Sigmoid colon (tissue), 6 donors: ENCODE measurements at regions not wholly inside any gene's neighbourhood (a gene's known extent, or its start where the extent isn't known, plus 50 kb on each side); places are given as distances from the start of the nearest gene placed in this dataset.

Experiments used
- DNase-seq: peaks from one replicate; pipeline ENCODE4 v3.0.0-alpha.2; 2019
- H3K27ac ChIP-seq, 4 donors: fragments of 200-600 bp; sonication (generic); one replicate each; pipeline ENCODE4 v1.5.1; 2016 to 2019; ENCODE audit warnings: mild to moderate bottlenecking in 1 of 4
- H3K27me3 ChIP-seq, 3 donors: fragments of 200-600 bp; sonication (generic); one replicate each; pipeline ENCODE4 v1.5.1; 2019; ENCODE audit warnings: mild to moderate bottlenecking in 1 of 3
- H3K36me3 ChIP-seq, 4 donors: fragments of 200-600 bp; sonication (generic); one replicate each; pipeline ENCODE4 v1.5.1; 2016 to 2019
- H3K4me1 ChIP-seq, 4 donors: fragments of 200-600 bp; sonication (generic); one replicate each; pipeline ENCODE4 v1.5.1; 2017 to 2019
- H3K4me3 ChIP-seq, 4 donors: fragments of 200-600 bp; sonication (generic); one replicate each; pipeline ENCODE4 v1.5.1; 2017 to 2019; ENCODE audit warnings: mild to moderate bottlenecking in 2 of 4, moderate library complexity in 1 of 4
- H3K9me3 ChIP-seq, 4 donors: fragments of 200-600 bp in 3 of 4; sonication (generic) in 3 of 4; one replicate each; pipeline versions ENCODE4 v1.5.1 to v1.6.1; 2013 to 2019
- CTCF ChIP-seq, 4 experiments: fragments of 450-650 bp in 3 of 4; fragments of 200-600 bp in 1 of 4; IDR thresholded peaks; one replicate each; pipeline ENCODE4 v1.5.1; 2016 to 2019; ENCODE audit warnings: antibody characterized with exemption in 4 of 4, mild to moderate bottlenecking in 3 of 4, moderate library complexity in 2 of 4
- EP300 ChIP-seq, 4 donors: sonication (generic); formaldehyde crosslinking; IDR thresholded peaks; one replicate each; pipeline ENCODE4 v1.6.1; 2017; ENCODE audit warnings: antibody characterized with exemption in 4 of 4
- POLR2A ChIP-seq, 2 donors: fragments of 450-650 bp; IDR thresholded peaks; one replicate each; pipeline ENCODE4 v1.6.1; 2016; ENCODE audit warnings: antibody characterized with exemption in 2 of 2, mild to moderate bottlenecking in 2 of 2, moderate library complexity in 2 of 2
- POLR2AphosphoS5 ChIP-seq, 4 donors: sonication (generic); formaldehyde crosslinking; IDR thresholded peaks; one replicate each; pipeline ENCODE4 v1.6.1; 2017; ENCODE audit warnings: antibody characterized with exemption in 4 of 4
- WGBS, 2 donors: extraction: QIAGEN DNeasy Blood & Tissue Kit; methylation state at CpG; one replicate each; pipeline ENCODE4 v1.1.7; 2013; 5-methylcytosine and 5-hydroxymethylcytosine counted together
- intact Hi-C: fragments of 100-400 bp; cut with DNase I; formaldehyde crosslinking; loops from one replicate; pipeline ENCODE4 v1.15.1; 2023
- donor health status: healthy with polysubstance abuse.
- donor health status: healthy.

- WGBS, 2 donors: 77 to 79% methylated on average over 2 of the region's 2 CpGs
- peaks cover 0 to 6% (median 2%) of the 10 kb centered on the region in 4 donors for H3K9me3 ChIP-seq
Observed at GRCh38 chr11:109023036-109023435, 358.2 kb downstream of the DDX10 start.

GRCh38 chr11:109026891-109027489, 362.1 kb downstream of the DDX10 start:
- H3K4me1 ChIP-seq: no peaks in the 10 kb centered on the region
- intact Hi-C loops: no loop called here
- peaks cover 0 to 6% (median 2%) of the 10 kb centered on the region in 4 donors for H3K9me3 ChIP-seq

More at GRCh38 chr11:109023036-109023435, 358.2 kb downstream of the DDX10 start:
- intact Hi-C loops: no loop called here
- no peaks in the 10 kb centered on the region for H3K27me3 ChIP-seq
- TF ChIP-seq EP300 (IDR thresholded peaks at IDR 0.05) (no peak), POLR2AphosphoS5 (IDR thresholded peaks at IDR 0.05) (no peak), POLR2A (IDR thresholded peaks at IDR 0.05) (no peak), CTCF (IDR thresholded peaks at IDR 0.05) (no peak)
- DNase-seq: no peak
- no peak overlapping the region for H3K4me3 ChIP-seq
- no peaks in the 10 kb centered on the region for H3K4me1 ChIP-seq
- H3K36me3 ChIP-seq: no peaks in the 10 kb centered on the region
- H3K27ac ChIP-seq: no peak overlapping the region

GRCh38 chr11:109027851-109028250, 363.0 kb downstream of the DDX10 start:
- H3K4me1 ChIP-seq: no peaks in the 10 kb centered on the region
- WGBS, 2 donors: 20 to 61% methylated on average over 2 of the region's 2 CpGs
- no peak overlapping the region for H3K4me3 ChIP-seq
- no peaks in the 10 kb centered on the region for H3K36me3 ChIP-seq
- no peaks in the 10 kb centered on the region for H3K27me3 ChIP-seq
- no peak overlapping the region for H3K27ac ChIP-seq
- no peak for TF ChIP-seq POLR2A (IDR thresholded peaks at IDR 0.05)
- TF ChIP-seq EP300 (IDR thresholded peaks at IDR 0.05): no peak
- TF ChIP-seq CTCF (IDR thresholded peaks at IDR 0.05): no peak
- TF ChIP-seq POLR2AphosphoS5 (IDR thresholded peaks at IDR 0.05): no peak
- peaks cover 0 to 6% (median 2%) of the 10 kb centered on the region in 4 donors for H3K9me3 ChIP-seq
- DNase-seq: no peak
- intact Hi-C loops: no loop called here

More at GRCh38 chr11:109026891-109027489, 362.1 kb downstream of the DDX10 start:
- H3K27me3 ChIP-seq: no peaks in the 10 kb centered on the region
- H3K27ac ChIP-seq: no peak overlapping the region
- WGBS, 2 donors: 13 to 53% methylated on average over 1 of the region's 1 CpG
- no peaks in the 10 kb centered on the region for H3K36me3 ChIP-seq
- TF ChIP-seq EP300 (IDR thresholded peaks at IDR 0.05) (no peak), CTCF (IDR thresholded peaks at IDR 0.05) (no peak), POLR2A (IDR thresholded peaks at IDR 0.05) (no peak), POLR2AphosphoS5 (IDR thresholded peaks at IDR 0.05) (no peak)
- H3K4me3 ChIP-seq: no peak overlapping the region
- DNase-seq: no peak

GRCh38 chr11:109029927-109030326, 365.1 kb downstream of the DDX10 start:
- TF ChIP-seq POLR2AphosphoS5 (IDR thresholded peaks at IDR 0.05): no peak
- Histone ChIP-seq H3K4me3 (no peak overlapping the region), H3K9me3 (peaks cover 0 to 3% (median under 1%) of the 10 kb centered on the region in 4 donors), H3K27ac (no peak overlapping the region), H3K4me1 (no peaks in the 10 kb centered on the region), H3K27me3 (no peaks in the 10 kb centered on the region), H3K36me3 (no peaks in the 10 kb centered on the region)
- intact Hi-C loops: no loop called here
- DNase-seq: no peak
- 40 to 66% methylated on average over 5 of the region's 5 CpGs for WGBS, 2 donors

GRCh38 chr11:109033627-109034338, 368.9 kb downstream of the DDX10 start:
- TF ChIP-seq POLR2A (IDR thresholded peaks at IDR 0.05) (no peak), EP300 (IDR thresholded peaks at IDR 0.05) (no peak), POLR2AphosphoS5 (IDR thresholded peaks at IDR 0.05) (no peak), CTCF (IDR thresholded peaks at IDR 0.05) (no peak)
- Histone ChIP-seq H3K4me3 (no peak overlapping the region), H3K27ac (no peak overlapping the region), H3K4me1 (no peaks in the 10 kb centered on the region), H3K9me3 (no peaks in the 10 kb centered on the region), H3K27me3 (no peaks in the 10 kb centered on the region), H3K36me3 (no peaks in the 10 kb centered on the region)
- 62 to 79% methylated on average over 2 of the region's 2 CpGs for WGBS, 2 donors
- no peak for DNase-seq
- intact Hi-C loops: no loop called here
